IPS-NIHi7 (cell line): ENCODE measurements at regions not wholly inside any gene's neighbourhood (a gene's known extent, or its start where the extent isn't known, plus 50 kb on each side); places are given as distances from the start of the nearest gene placed in this dataset.

Experiments
- DNase-seq: peaks from one replicate; pipeline ENCODE4 v3.0.0; 2012; ENCODE audit warnings: mixed read lengths; ENCODE audit errors: extremely low spot score

GRCh38 chr12:58775396-58775795, 144.9 kb downstream of the LRIG3 start:
- no peak for DNase-seq

- no peak for DNase-seq
Observed at GRCh38 chr12:58776144-58776543, 144.2 kb downstream of the LRIG3 start.

- no peak for DNase-seq
Observed at GRCh38 chr12:58777815-58778214, 142.5 kb downstream of the LRIG3 start.

- DNase-seq, result no peak
Observed at GRCh38 chr12:58781609-58782008, 138.7 kb downstream of the LRIG3 start.

- no peak for DNase-seq
Observed at GRCh38 chr12:58787021-58787760, 133.1 kb downstream of the LRIG3 start.

- DNase-seq, result no peak
Observed at GRCh38 chr12:58794859-58795258, 125.4 kb downstream of the LRIG3 start.

- no peak for DNase-seq
Observed at GRCh38 chr12:58795825-58796224, 124.5 kb downstream of the LRIG3 start.

GRCh38 chr12:58801986-58802385, 118.3 kb downstream of the LRIG3 start:
- no peak for DNase-seq

- no peak for DNase-seq
Observed at GRCh38 chr12:58803908-58804307, 116.4 kb downstream of the LRIG3 start.

- DNase-seq, result peak; percentile 38
Observed at GRCh38 chr12:58804749-58805148, 115.6 kb downstream of the LRIG3 start.

- DNase-seq, result no peak
Observed at GRCh38 chr12:58809064-58809607, 111.2 kb downstream of the LRIG3 start.

GRCh38 chr12:58811346-58811745, 109.0 kb downstream of the LRIG3 start:
- DNase-seq, result no peak

- DNase-seq, result no peak
Observed at GRCh38 chr12:58812214-58812613, 108.1 kb downstream of the LRIG3 start.

GRCh38 chr12:58814036-58814435, 106.3 kb downstream of the LRIG3 start:
- no peak for DNase-seq

GRCh38 chr12:58815235-58815634, 105.1 kb downstream of the LRIG3 start:
- no peak for DNase-seq

GRCh38 chr12:58818546-58818945, 101.8 kb downstream of the LRIG3 start:
- DNase-seq, result no peak

- peak; percentile 64 for DNase-seq
Observed at GRCh38 chr12:58819345-58819744, 101.0 kb downstream of the LRIG3 start.

- no peak for DNase-seq
Observed at GRCh38 chr12:58819985-58820384, 100.3 kb downstream of the LRIG3 start.
